ENCODE measurements at regions not wholly inside any gene's neighbourhood (a gene's known extent, or its start where the extent isn't known, plus 50 kb on each side); places are given as distances from the start of the nearest gene placed in this dataset.

GRCh38 chr4:136443006-136443405 is 1089.3 kb downstream of the PCDH18 start:
- Histone ChIP-seq H3K9me3 (ENCODE audit: insufficient read depth, low read length) (no peaks in the 10 kb centered on the region), H3K9ac (ENCODE audit: low read length) (no peak overlapping the region), H3K36me3 (ENCODE audit: low read length) (no peaks in the 10 kb centered on the region), H3K4me2 (ENCODE audit: low read depth, low read length, poor library complexity, severe bottlenecking) (no peak overlapping the region), H2AFZ (ENCODE audit: low read depth, low read length, severe bottlenecking) (no peak overlapping the region), H3F3A (ENCODE audit: insufficient read depth) (no peaks in the 10 kb centered on the region), H3K27me3 (ENCODE audit: low read length) (no peaks in the 10 kb centered on the region), H3K79me2 (ENCODE audit: insufficient read depth, low read length) (no peaks in the 10 kb centered on the region), H3K4me3 (ENCODE audit: insufficient read depth, low read length, poor library complexity, severe bottlenecking) (no peak overlapping the region), H3K9me2 (replicated peaks; ENCODE audit: insufficient read depth, low read length) (no peaks in the 10 kb centered on the region), H3K27ac (ENCODE audit: low read depth, low read length) (no peak overlapping the region), H4K20me1 (ENCODE audit: low read depth, low read length) (no peaks in the 10 kb centered on the region)
- TF ChIP-seq CTCF (IDR thresholded peaks at IDR 0.05; ENCODE audit: insufficient read depth, low read length, poor library complexity, severe bottlenecking) (no peak), EZH2phosphoT487 (conservative IDR thresholded peaks at IDR 0.05; ENCODE audit: low read length) (no peak)

DNA sequence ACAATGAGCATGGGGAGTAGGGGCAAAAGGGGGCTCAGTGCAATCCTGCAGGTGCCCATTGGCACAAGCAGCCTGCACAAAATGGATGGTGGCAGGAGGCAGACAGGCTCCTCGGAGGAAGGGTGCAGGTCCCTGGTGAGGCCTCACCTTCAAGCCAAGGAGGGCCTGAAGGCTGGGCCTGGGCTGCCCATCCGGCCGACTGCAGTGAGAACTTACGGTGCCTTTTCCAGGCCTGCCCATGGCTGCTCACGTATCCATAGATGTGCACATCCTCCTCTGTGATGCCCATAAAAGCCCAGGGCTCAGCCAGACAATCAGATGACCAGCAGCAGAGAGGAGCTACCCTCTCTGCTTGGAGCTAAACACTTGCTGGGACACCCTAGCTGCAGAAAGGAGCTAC is 1089.8 kb downstream of the PCDH18 start:
- H3K4me2 ChIP-seq (ENCODE audit: low read depth, low read length, poor library complexity, severe bottlenecking), result no peak overlapping the region
- no peaks in the 10 kb centered on the region for H3K9me3 ChIP-seq (ENCODE audit: insufficient read depth, low read length)
- H3K9me2 ChIP-seq (replicated peaks; ENCODE audit: insufficient read depth, low read length), result no peaks in the 10 kb centered on the region
- H3K79me2 ChIP-seq (ENCODE audit: insufficient read depth, low read length), result no peaks in the 10 kb centered on the region
- no peak overlapping the region for H3K9ac ChIP-seq (ENCODE audit: low read length)
- no peak overlapping the region for H3K4me3 ChIP-seq (ENCODE audit: insufficient read depth, low read length, poor library complexity, severe bottlenecking)
- no peak for TF ChIP-seq EZH2phosphoT487 (conservative IDR thresholded peaks at IDR 0.05; ENCODE audit: low read length)
- no peak for TF ChIP-seq CTCF (IDR thresholded peaks at IDR 0.05; ENCODE audit: insufficient read depth, low read length, poor library complexity, severe bottlenecking)
- no peak overlapping the region for H3K27ac ChIP-seq (ENCODE audit: low read depth, low read length)
- no peak overlapping the region for H2AFZ ChIP-seq (ENCODE audit: low read depth, low read length, severe bottlenecking)
- no peaks in the 10 kb centered on the region for H3F3A ChIP-seq (ENCODE audit: insufficient read depth)
- H3K36me3 ChIP-seq (ENCODE audit: low read length), result no peaks in the 10 kb centered on the region
- H4K20me1 ChIP-seq (ENCODE audit: low read depth, low read length), result no peaks in the 10 kb centered on the region
- no peaks in the 10 kb centered on the region for H3K27me3 ChIP-seq (ENCODE audit: low read length)

DNA sequence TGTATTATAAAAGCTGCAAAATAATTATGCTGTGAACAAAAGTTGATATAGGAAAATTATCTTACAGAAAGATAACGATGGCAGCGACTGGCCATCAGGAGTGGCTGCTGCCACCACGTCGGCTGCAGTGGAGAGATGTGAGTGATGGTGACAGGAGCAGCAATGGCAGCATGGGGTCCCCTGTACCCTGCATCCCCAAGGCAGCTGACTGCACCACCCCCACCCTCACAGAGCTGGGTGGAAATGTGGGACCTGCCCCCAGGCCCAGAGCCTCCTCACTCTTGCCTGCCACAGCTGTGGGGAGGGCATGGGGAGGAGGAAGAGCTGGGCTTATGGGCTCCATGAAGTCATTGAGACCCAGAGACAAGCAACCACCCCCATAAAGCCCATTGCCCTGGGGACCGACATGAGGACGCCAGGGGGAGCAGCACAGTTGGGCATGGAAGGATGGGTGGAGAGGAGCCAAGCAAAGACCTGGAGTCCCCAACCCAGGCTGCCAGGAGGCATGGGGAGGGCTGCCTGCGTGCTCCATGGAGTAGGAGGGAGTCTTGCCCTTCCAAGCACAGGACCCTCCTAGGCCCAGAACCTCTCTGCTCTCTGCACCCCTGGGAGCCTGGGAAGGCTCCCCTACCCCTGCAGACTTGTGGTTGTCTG is 1090.5 kb downstream of the PCDH18 start:
- no peak for TF ChIP-seq CTCF (IDR thresholded peaks at IDR 0.05; ENCODE audit: insufficient read depth, low read length, poor library complexity, severe bottlenecking)
- no peak for TF ChIP-seq EZH2phosphoT487 (conservative IDR thresholded peaks at IDR 0.05; ENCODE audit: low read length)
- no peaks in the 10 kb centered on the region for H3F3A ChIP-seq (ENCODE audit: insufficient read depth)
- H3K9me3 ChIP-seq (ENCODE audit: insufficient read depth, low read length), result no peaks in the 10 kb centered on the region
- no peak overlapping the region for H3K4me3 ChIP-seq (ENCODE audit: insufficient read depth, low read length, poor library complexity, severe bottlenecking)
- no peak overlapping the region for H3K9ac ChIP-seq (ENCODE audit: low read length)
- no peaks in the 10 kb centered on the region for H3K79me2 ChIP-seq (ENCODE audit: insufficient read depth, low read length)
- no peak overlapping the region for H3K27ac ChIP-seq (ENCODE audit: low read depth, low read length)
- H3K36me3 ChIP-seq (ENCODE audit: low read length), result no peaks in the 10 kb centered on the region
- H3K4me2 ChIP-seq (ENCODE audit: low read depth, low read length, poor library complexity, severe bottlenecking), result no peak overlapping the region
- no peaks in the 10 kb centered on the region for H4K20me1 ChIP-seq (ENCODE audit: low read depth, low read length)
- H3K9me2 ChIP-seq (replicated peaks; ENCODE audit: insufficient read depth, low read length), result no peaks in the 10 kb centered on the region
- H2AFZ ChIP-seq (ENCODE audit: low read depth, low read length, severe bottlenecking), result no peak overlapping the region
- H3K27me3 ChIP-seq (ENCODE audit: low read length), result no peaks in the 10 kb centered on the region

All from SU-DHL-6 (cell line).